OCI-LY7 (cell line): ENCODE measurements at regions not wholly inside any gene's neighbourhood (a gene's known extent, or its start where the extent isn't known, plus 50 kb on each side); places are given as distances from the start of the nearest gene placed in this dataset.
"Not testable (repeated sequence)": the region's sequence is repeated elsewhere in the genome, so short reads cannot be mapped to it uniquely, and the experiment has no call there.

Experiments used
- BruUV-seq: library from RNA; stranded (reverse); fragments of 400-500 nt; replicated peaks from 2 replicates; lab custom pipeline; 2021; lab: Mats Ljungman, UMichigan
- CTCF ChIA-PET: fragments of 300-600 bp; sonication (Branson Sonifier 250); formaldehyde crosslinking; loops from one replicate; lab custom pipeline; 2022; ENCODE audit warnings: antibody characterized with exemption; ENCODE audit not compliant: unreplicated experiment; lab: Charles Lee
- POLR2A ChIA-PET: fragments of 300-600 bp; sonication (Branson Sonifier 250); formaldehyde crosslinking; loops from one replicate; lab custom pipeline; 2022; ENCODE audit warnings: antibody characterized with exemption; lab: Charles Lee
- DNase-seq: peaks from one replicate; pipeline ENCODE4 v3.0.0-alpha.2; 2015; ENCODE audit warnings: low spot score
- H2AFZ ChIP-seq: fragments of 200-600 bp; sonication (generic), shearing (Covaris generic); 2 replicates; pipeline ENCODE4 v1.6.1; 2014; ENCODE audit warnings: mild to moderate bottlenecking, antibody characterized with exemption, low read length, moderate library complexity
- H3K27ac ChIP-seq: fragments of 200-600 bp; sonication (generic); 2 replicates; pipeline ENCODE4 v1.5.1; 2014; ENCODE audit warnings: mixed run types, low read depth, mild to moderate bottlenecking, moderate library complexity, low read length, inconsistent platforms; ENCODE audit not compliant: poor library complexity, severe bottlenecking
- H3K36me3 ChIP-seq: fragments of 200-600 bp; sonication (generic); 2 replicates; pipeline ENCODE4 v1.6.1; 2014; ENCODE audit warnings: mild to moderate bottlenecking, antibody characterized with exemption, low read length, moderate library complexity, mixed read lengths; ENCODE audit not compliant: insufficient read depth
- H3K4me1 ChIP-seq: fragments of 200-600 bp; sonication (generic); 2 replicates; pipeline ENCODE4 v1.5.1; 2014; ENCODE audit warnings: mild to moderate bottlenecking, low read length; ENCODE audit not compliant: insufficient read depth, poor library complexity, severe bottlenecking
- H3K4me2 ChIP-seq: fragments of 200-600 bp; sonication (generic); 2 replicates; pipeline ENCODE4 v1.6.1; 2014; ENCODE audit warnings: mild to moderate bottlenecking, low read length
- H3K4me3 ChIP-seq: fragments of 200-600 bp; sonication (generic); 2 replicates; pipeline ENCODE4 v1.5.1; 2014; ENCODE audit warnings: mild to moderate bottlenecking, low read depth, low read length; ENCODE audit not compliant: poor library complexity, severe bottlenecking
- H3K79me2 ChIP-seq: fragments of 200-600 bp; sonication (generic); 2 replicates; pipeline ENCODE4 v1.6.1; 2016; ENCODE audit warnings: low read depth, mild to moderate bottlenecking, low read length, moderate library complexity, mixed read lengths; ENCODE audit not compliant: insufficient read depth
- H3K9me2 ChIP-seq: fragments of 200-600 bp; sonication (generic); 2 replicates; pipeline ENCODE4 v1.6.1; 2016; ENCODE audit warnings: mild to moderate bottlenecking, low read length, mixed read lengths; ENCODE audit not compliant: insufficient read depth
- H3K9me3 ChIP-seq: fragments of 200-600 bp; sonication (generic); 2 replicates; pipeline ENCODE4 v1.6.1; 2014; ENCODE audit warnings: mild to moderate bottlenecking, mixed run types, low read length, mixed read lengths
- H4K20me1 ChIP-seq: fragments of 200-600 bp; sonication (generic); 2 replicates; pipeline ENCODE4 v1.6.1; 2014; ENCODE audit warnings: mild to moderate bottlenecking, antibody characterized with exemption, low read length, moderate library complexity, mixed read lengths; ENCODE audit not compliant: insufficient read depth
- EZH2phosphoT487 ChIP-seq: fragments of 200-600 bp; sonication (generic); IDR thresholded peaks from 2 replicates; pipeline ENCODE4 v1.6.1; 2018; ENCODE audit warnings: low read depth, borderline replicate concordance, mild to moderate bottlenecking, mixed run types, antibody characterized with exemption, low read length, moderate library complexity, mixed read lengths
- intact Hi-C: fragments of 100-400 bp; cut with micrococcal nuclease; formaldehyde crosslinking; loops from one replicate; pipeline ENCODE4 v1.10.0; 2022; ENCODE audit not compliant: unreplicated experiment
- TF ChIP-seq, protein P1 (sequence below): fragments of 200-600 bp; sonication (generic); conservative IDR thresholded peaks from 2 replicates; pipeline ENCODE4 v1.5.1; 2014; ENCODE audit warnings: mild to moderate bottlenecking, antibody characterized with exemption, low read length, moderate library complexity, mixed read lengths

- no peaks in the 10 kb centered on the region for H3K4me1 ChIP-seq
- H3K79me2 ChIP-seq = no peaks in the 10 kb centered on the region
- no TSS peak for BruUV-seq
- TF ChIP-seq, protein P1, sequence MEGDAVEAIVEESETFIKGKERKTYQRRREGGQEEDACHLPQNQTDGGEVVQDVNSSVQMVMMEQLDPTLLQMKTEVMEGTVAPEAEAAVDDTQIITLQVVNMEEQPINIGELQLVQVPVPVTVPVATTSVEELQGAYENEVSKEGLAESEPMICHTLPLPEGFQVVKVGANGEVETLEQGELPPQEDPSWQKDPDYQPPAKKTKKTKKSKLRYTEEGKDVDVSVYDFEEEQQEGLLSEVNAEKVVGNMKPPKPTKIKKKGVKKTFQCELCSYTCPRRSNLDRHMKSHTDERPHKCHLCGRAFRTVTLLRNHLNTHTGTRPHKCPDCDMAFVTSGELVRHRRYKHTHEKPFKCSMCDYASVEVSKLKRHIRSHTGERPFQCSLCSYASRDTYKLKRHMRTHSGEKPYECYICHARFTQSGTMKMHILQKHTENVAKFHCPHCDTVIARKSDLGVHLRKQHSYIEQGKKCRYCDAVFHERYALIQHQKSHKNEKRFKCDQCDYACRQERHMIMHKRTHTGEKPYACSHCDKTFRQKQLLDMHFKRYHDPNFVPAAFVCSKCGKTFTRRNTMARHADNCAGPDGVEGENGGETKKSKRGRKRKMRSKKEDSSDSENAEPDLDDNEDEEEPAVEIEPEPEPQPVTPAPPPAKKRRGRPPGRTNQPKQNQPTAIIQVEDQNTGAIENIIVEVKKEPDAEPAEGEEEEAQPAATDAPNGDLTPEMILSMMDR = no peak
- TF ChIP-seq EZH2phosphoT487 = no peak
- H2AFZ ChIP-seq = no peak overlapping the region
- H3K27ac ChIP-seq = no peak overlapping the region
- ChIA-PET POLR2A (no interaction called here), CTCF (no interaction called here)
- intact Hi-C loops = no loop called here
- H4K20me1 ChIP-seq = no peaks in the 10 kb centered on the region
- DNase-seq = no peak
- no peaks in the 10 kb centered on the region for H3K9me3 ChIP-seq
- H3K36me3 ChIP-seq = no peaks in the 10 kb centered on the region
- H3K4me3 ChIP-seq = no peak overlapping the region
- H3K4me2 ChIP-seq = no peak overlapping the region
- H3K9me2 ChIP-seq = no peaks in the 10 kb centered on the region
These were observed 516.8 kb upstream of the ADGRL3 start for GRCh38 chr4:60683357-60683756.

- CTCF ChIA-PET = no interaction called here
- no peaks in the 10 kb centered on the region for H4K20me1 ChIP-seq
- no peak for DNase-seq
- POLR2A ChIA-PET = no interaction called here
- H2AFZ ChIP-seq = no peak overlapping the region
- no peak overlapping the region for H3K4me3 ChIP-seq
- no peak overlapping the region for H3K4me2 ChIP-seq
- H3K79me2 ChIP-seq = no peaks in the 10 kb centered on the region
- H3K9me2 ChIP-seq = no peaks in the 10 kb centered on the region
- H3K27ac ChIP-seq = no peak overlapping the region
- no peaks in the 10 kb centered on the region for H3K36me3 ChIP-seq
- H3K9me3 ChIP-seq = no peaks in the 10 kb centered on the region
- TF ChIP-seq EZH2phosphoT487 = no peak
- TF ChIP-seq, protein P1 = no peak
- no TSS peak for BruUV-seq
- no peaks in the 10 kb centered on the region for H3K4me1 ChIP-seq
- intact Hi-C loops = no loop called here
These were observed 516.2 kb upstream of the ADGRL3 start for GRCh38 chr4:60683973-60684372.

DNA sequence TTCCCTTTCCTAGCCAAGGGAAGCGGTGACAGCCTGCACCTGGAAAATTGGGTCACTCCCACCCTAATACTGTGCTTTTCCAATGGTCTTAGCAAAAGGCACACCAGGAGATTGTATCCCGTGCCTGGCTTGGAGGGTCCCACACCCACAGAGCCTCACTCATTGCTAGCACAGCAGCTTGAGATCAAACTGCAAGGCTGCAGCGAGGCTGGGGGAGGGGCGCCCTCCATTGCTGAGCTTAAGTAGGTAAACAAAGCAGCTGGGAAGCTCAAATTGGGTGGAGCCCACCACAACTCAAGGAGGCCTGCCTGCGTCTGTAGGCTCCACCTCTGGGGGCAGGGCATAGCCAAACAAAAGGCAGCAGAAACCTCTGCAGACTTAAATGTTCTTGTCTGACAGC is 504.1 kb upstream of the ADGRL3 start:
- POLR2A ChIA-PET = interaction anchor here (0.6 kb wide), 1 partner anchor 132 kb away, joined by 3 read pairs; no protein-coding TSS in a partner anchor
- DNase-seq, CTCF ChIA-PET, H3K9me3 ChIP-seq, H3K27ac ChIP-seq, H3K79me2 ChIP-seq, intact Hi-C loops, H3K9me2 ChIP-seq, H3K4me1 ChIP-seq, H3K4me3 ChIP-seq, H2AFZ ChIP-seq, H3K4me2 ChIP-seq, H4K20me1 ChIP-seq, BruUV-seq, H3K36me3 ChIP-seq: not testable (repeated sequence)
